ENCODE measurements at regions not wholly inside any gene's neighbourhood (a gene's known extent, or its start where the extent isn't known, plus 50 kb on each side); places are given as distances from the start of the nearest gene placed in this dataset.

DNA sequence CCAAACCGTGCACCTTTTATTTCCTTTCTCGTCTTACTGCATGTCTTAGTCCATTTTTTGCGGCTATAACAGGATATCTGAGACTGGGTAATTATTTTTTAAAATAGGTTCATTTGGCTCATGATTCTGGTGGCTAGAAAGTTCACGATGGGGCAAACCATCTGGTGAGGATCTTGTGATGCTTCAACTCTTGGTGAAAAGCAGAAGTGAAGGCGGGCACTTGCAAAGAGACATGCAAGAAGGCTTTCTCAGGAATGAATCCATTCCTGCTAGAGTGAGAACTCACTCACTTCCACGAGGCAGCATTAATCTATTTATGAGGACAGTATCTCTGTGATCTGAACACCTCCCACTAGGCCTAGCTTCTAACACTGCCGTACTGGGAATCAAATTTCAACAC, 327.1 kb upstream of the RBMS1 start:
- no peak for TF ChIP-seq POLR2A (IDR thresholded peaks at IDR 0.05)
- TF ChIP-seq, protein P1, sequence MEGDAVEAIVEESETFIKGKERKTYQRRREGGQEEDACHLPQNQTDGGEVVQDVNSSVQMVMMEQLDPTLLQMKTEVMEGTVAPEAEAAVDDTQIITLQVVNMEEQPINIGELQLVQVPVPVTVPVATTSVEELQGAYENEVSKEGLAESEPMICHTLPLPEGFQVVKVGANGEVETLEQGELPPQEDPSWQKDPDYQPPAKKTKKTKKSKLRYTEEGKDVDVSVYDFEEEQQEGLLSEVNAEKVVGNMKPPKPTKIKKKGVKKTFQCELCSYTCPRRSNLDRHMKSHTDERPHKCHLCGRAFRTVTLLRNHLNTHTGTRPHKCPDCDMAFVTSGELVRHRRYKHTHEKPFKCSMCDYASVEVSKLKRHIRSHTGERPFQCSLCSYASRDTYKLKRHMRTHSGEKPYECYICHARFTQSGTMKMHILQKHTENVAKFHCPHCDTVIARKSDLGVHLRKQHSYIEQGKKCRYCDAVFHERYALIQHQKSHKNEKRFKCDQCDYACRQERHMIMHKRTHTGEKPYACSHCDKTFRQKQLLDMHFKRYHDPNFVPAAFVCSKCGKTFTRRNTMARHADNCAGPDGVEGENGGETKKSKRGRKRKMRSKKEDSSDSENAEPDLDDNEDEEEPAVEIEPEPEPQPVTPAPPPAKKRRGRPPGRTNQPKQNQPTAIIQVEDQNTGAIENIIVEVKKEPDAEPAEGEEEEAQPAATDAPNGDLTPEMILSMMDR (IDR thresholded peaks at IDR 0.05), result no peak

Data from Peyer's patch (tissue), 4 donors.